Coronary artery (tissue), 2 donors: ENCODE measurements at regions not wholly inside any gene's neighbourhood (a gene's known extent, or its start where the extent isn't known, plus 50 kb on each side); places are given as distances from the start of the nearest gene placed in this dataset.

Experiments
- DNase-seq: peaks from one replicate; pipeline ENCODE4 v3.0.0-alpha.2; 2017; ENCODE audit warnings: low spot score
- H3K27ac ChIP-seq, 2 donors: fragments of 200-600 bp; sonication (generic); one replicate each; pipeline ENCODE4 v1.5.1; 2016 to 2019
- H3K4me3 ChIP-seq: fragments of 200-600 bp; sonication (generic); 2 replicates; pipeline ENCODE4 v1.5.1; 2016; ENCODE audit warnings: mild to moderate bottlenecking, moderate library complexity
- CTCF ChIP-seq: fragments of 200-600 bp; sonication (generic); IDR thresholded peaks from one replicate; pipeline ENCODE4 v1.5.1; 2019; ENCODE audit warnings: antibody characterized with exemption

GRCh38 chr3:162012633-162013032 lies 516.0 kb downstream of the OTOL1 start:
- DNase-seq: no peak
- TF ChIP-seq CTCF: no peak
- Histone ChIP-seq H3K4me3 (no peak overlapping the region), H3K27ac (no peak overlapping the region)

- no peak for TF ChIP-seq CTCF
- DNase-seq: no peak
- H3K4me3 ChIP-seq: no peak overlapping the region
- H3K27ac ChIP-seq: no peak overlapping the region
Measured at GRCh38 chr3:162014284-162014683, 517.7 kb downstream of the OTOL1 start.

- H3K27ac ChIP-seq: no peak overlapping the region
- TF ChIP-seq CTCF: no peak
- no peak overlapping the region for H3K4me3 ChIP-seq
- DNase-seq: no peak
Measured at GRCh38 chr3:162015856-162016255, 519.2 kb downstream of the OTOL1 start.

GRCh38 chr3:162019817-162020216 lies 523.2 kb downstream of the OTOL1 start:
- no peak for TF ChIP-seq CTCF
- Histone ChIP-seq H3K4me3 (no peak overlapping the region), H3K27ac (no peak overlapping the region)
- no peak for DNase-seq

GRCh38 chr3:162021206-162021605 lies 524.6 kb downstream of the OTOL1 start:
- no peak overlapping the region for H3K27ac ChIP-seq
- no peak for TF ChIP-seq CTCF
- no peak for DNase-seq
- no peak overlapping the region for H3K4me3 ChIP-seq

GRCh38 chr3:162022911-162023310 lies 526.3 kb downstream of the OTOL1 start:
- no peak for TF ChIP-seq CTCF
- Histone ChIP-seq H3K27ac (no peak overlapping the region), H3K4me3 (no peak overlapping the region)
- no peak for DNase-seq

GRCh38 chr3:162029736-162030135 lies 533.1 kb downstream of the OTOL1 start:
- TF ChIP-seq CTCF: no peak
- DNase-seq: no peak
- Histone ChIP-seq H3K27ac (no peak overlapping the region), H3K4me3 (no peak overlapping the region)
